ENCODE measurements at regions not wholly inside any gene's neighbourhood (a gene's known extent, or its start where the extent isn't known, plus 50 kb on each side); places are given as distances from the start of the nearest gene placed in this dataset.

GRCh38 chr15:29917600-29918597 is 95.6 kb upstream of the TJP1 start:
- intact Hi-C loops (cut with DNase I): no loop called here
- Histone ChIP-seq H3K4me1 (peaks cover 0 to 26% (median 14%) of the 10 kb centered on the region in 4 donors), H3K4me3 (no peak overlapping the region), H3K27me3 (no peaks in the 10 kb centered on the region), H3K27ac (no peak overlapping the region), H3K9me3 (no peaks in the 10 kb centered on the region), H3K36me3 (no peaks in the 10 kb centered on the region)
- no peak for DNase-seq
- TF ChIP-seq EP300 (IDR thresholded peaks at IDR 0.05) (no peak), POLR2A (IDR thresholded peaks at IDR 0.05) (no peak), POLR2AphosphoS5 (IDR thresholded peaks at IDR 0.05) (no peak)
- TF ChIP-seq, protein P1, sequence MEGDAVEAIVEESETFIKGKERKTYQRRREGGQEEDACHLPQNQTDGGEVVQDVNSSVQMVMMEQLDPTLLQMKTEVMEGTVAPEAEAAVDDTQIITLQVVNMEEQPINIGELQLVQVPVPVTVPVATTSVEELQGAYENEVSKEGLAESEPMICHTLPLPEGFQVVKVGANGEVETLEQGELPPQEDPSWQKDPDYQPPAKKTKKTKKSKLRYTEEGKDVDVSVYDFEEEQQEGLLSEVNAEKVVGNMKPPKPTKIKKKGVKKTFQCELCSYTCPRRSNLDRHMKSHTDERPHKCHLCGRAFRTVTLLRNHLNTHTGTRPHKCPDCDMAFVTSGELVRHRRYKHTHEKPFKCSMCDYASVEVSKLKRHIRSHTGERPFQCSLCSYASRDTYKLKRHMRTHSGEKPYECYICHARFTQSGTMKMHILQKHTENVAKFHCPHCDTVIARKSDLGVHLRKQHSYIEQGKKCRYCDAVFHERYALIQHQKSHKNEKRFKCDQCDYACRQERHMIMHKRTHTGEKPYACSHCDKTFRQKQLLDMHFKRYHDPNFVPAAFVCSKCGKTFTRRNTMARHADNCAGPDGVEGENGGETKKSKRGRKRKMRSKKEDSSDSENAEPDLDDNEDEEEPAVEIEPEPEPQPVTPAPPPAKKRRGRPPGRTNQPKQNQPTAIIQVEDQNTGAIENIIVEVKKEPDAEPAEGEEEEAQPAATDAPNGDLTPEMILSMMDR (IDR thresholded peaks at IDR 0.05): no peak
- WGBS, 2 donors: 84% methylated on average over 11 of the region's 11 CpGs

DNA sequence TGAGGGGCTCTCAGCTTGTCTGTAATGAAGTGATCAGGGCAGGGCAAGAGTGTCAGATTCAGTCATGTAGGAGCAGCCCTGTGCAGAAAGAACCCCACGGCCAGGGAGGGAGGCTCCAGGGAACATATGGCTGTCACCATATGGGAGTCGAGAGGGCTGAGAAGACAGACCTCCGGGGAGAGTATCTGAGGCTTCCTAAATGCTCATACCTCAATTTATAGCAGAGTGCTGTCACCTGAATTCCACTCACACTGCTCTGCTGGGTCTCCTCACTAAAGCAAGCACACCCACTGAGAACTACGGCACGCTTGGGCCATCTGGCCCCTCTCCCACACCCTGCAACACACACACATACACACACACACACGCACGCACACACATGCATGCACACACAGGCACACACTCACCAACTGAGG is 92.3 kb upstream of the TJP1 start:
- no peak for TF ChIP-seq EP300 (IDR thresholded peaks at IDR 0.05)
- no peak for TF ChIP-seq POLR2A (IDR thresholded peaks at IDR 0.05)
- no peak for TF ChIP-seq POLR2AphosphoS5 (IDR thresholded peaks at IDR 0.05)
- TF ChIP-seq, protein P1 (IDR thresholded peaks at IDR 0.05): no peak
- Histone ChIP-seq H3K27ac (peak overlapping the region in 2 of 4 donors; percentile 56 to 66), H3K36me3 (no peaks in the 10 kb centered on the region), H3K4me1 (peaks cover 0 to 53% (median 32%) of the 10 kb centered on the region in 4 donors), H3K4me3 (no peak overlapping the region), H3K9me3 (no peaks in the 10 kb centered on the region), H3K27me3 (no peaks in the 10 kb centered on the region)
- no peak for DNase-seq
- WGBS, 2 donors: 63 to 83% methylated on average over 7 of the region's 7 CpGs
- intact Hi-C loops (cut with DNase I): no loop called here

DNA sequence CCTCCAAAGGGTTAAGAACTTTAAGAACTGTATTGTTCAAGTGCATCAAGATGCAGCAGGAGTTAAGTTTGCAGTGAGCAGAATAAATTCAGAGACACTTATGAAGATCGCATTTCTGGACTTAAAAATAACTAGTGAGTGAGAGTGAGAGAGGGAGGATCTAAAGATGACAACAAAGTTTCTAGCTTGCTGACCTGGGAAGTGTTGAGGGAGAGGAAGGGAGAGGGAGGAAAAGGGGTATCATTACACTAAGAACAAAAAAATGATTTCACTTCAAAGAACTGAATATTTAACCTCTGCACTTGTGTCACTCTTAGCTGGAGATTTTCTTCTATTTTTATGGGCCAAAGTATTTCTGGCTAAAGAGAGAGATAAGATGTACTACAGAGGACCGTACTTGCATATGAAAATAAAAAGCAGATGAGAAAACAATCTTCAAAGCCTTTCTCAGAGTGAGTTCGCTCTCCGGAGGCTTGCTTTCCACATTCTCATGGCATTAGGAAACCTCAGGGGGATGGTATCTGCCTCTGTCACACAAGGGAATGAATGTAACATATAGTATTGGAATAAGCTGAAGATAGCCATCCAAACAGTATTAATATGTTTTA is 91.4 kb upstream of the TJP1 start:
- 62 to 71% methylated on average over 4 of the region's 4 CpGs for WGBS, 2 donors
- Histone ChIP-seq H3K27me3 (no peaks in the 10 kb centered on the region), H3K4me3 (no peak overlapping the region), H3K27ac (peak overlapping the region in 3 of 4 donors; percentile 4 to 66 (median 56)), H3K4me1 (peaks cover 0 to 57% (median 37%) of the 10 kb centered on the region in 4 donors), H3K9me3 (no peaks in the 10 kb centered on the region), H3K36me3 (no peaks in the 10 kb centered on the region)
- intact Hi-C loops (cut with DNase I): no loop called here
- DNase-seq: no peak
- no peak for TF ChIP-seq POLR2AphosphoS5 (IDR thresholded peaks at IDR 0.05)
- TF ChIP-seq, protein P1 (IDR thresholded peaks at IDR 0.05): no peak
- TF ChIP-seq POLR2A (IDR thresholded peaks at IDR 0.05): no peak
- no peak for TF ChIP-seq EP300 (IDR thresholded peaks at IDR 0.05)

- WGBS, 2 donors: 64 to 79% methylated on average over 3 of the region's 3 CpGs
- DNase-seq: no peak
- no peak overlapping the region for H3K4me3 ChIP-seq
- peaks cover 0 to 57% (median 37%) of the 10 kb centered on the region in 4 donors for H3K4me1 ChIP-seq
- H3K36me3 ChIP-seq: no peaks in the 10 kb centered on the region
- no peaks in the 10 kb centered on the region for H3K27me3 ChIP-seq
- TF ChIP-seq POLR2A (IDR thresholded peaks at IDR 0.05) (no peak), EP300 (IDR thresholded peaks at IDR 0.05) (no peak), POLR2AphosphoS5 (IDR thresholded peaks at IDR 0.05) (no peak)
- TF ChIP-seq, protein P1 (IDR thresholded peaks at IDR 0.05): no peak
- intact Hi-C loops (cut with DNase I): no loop called here
- H3K9me3 ChIP-seq: no peaks in the 10 kb centered on the region
- no peak overlapping the region for H3K27ac ChIP-seq
These were observed 89.4 kb upstream of the TJP1 start for GRCh38 chr15:29911705-29912104.

Data from sigmoid colon (tissue), 6 donors.